GM13976 (cell line): ENCODE measurements at regions not wholly inside any gene's neighbourhood (a gene's known extent, or its start where the extent isn't known, plus 50 kb on each side); places are given as distances from the start of the nearest gene placed in this dataset.

Experiments used
- DNase-seq: peaks from one replicate; pipeline ENCODE4 v3.0.0; 2012; ENCODE audit warnings: low spot score
- CTCF ChIP-seq: IDR thresholded peaks from 2 replicates; pipeline ENCODE4 v1.5.1; 2012; ENCODE audit warnings: borderline replicate concordance, mild to moderate bottlenecking; ENCODE audit not compliant: insufficient read depth; ENCODE audit errors: extremely low read depth, missing control alignments, control extremely low read depth
- in situ Hi-C: fragments of 300-500 bp; cut with MboI; formaldehyde crosslinking; loops from one replicate; pipeline ENCODE4 v1.12.0; 2022; ENCODE audit warnings: low sequenced_read_pairs, mixed read lengths, inconsistent platforms; ENCODE audit not compliant: unreplicated experiment

GRCh38 chr19:30908262-30908771, 440.9 kb downstream of the TSHZ3 start:
- TF ChIP-seq CTCF = no peak
- in situ Hi-C loops = no loop called here
- DNase-seq = no peak

- in situ Hi-C loops = no loop called here
- DNase-seq = no peak
- TF ChIP-seq CTCF = no peak
Measured at GRCh38 chr19:30906871-30907270, 442.4 kb downstream of the TSHZ3 start.

- TF ChIP-seq CTCF = no peak
- in situ Hi-C loops = no loop called here
- DNase-seq = no peak
Measured at GRCh38 chr19:30900051-30900450, 449.2 kb downstream of the TSHZ3 start.

- no peak for TF ChIP-seq CTCF
- in situ Hi-C loops = no loop called here
- DNase-seq = no peak
Measured at GRCh38 chr19:30898353-30899103, 450.7 kb downstream of the TSHZ3 start.

GRCh38 chr19:30897553-30897952, 451.7 kb downstream of the TSHZ3 start:
- no peak for DNase-seq
- in situ Hi-C loops = no loop called here
- no peak for TF ChIP-seq CTCF

- DNase-seq = no peak
- TF ChIP-seq CTCF = no peak
- in situ Hi-C loops = no loop called here
Measured at GRCh38 chr19:30897034-30897433, 452.2 kb downstream of the TSHZ3 start.

- in situ Hi-C loops = no loop called here
- no peak for DNase-seq
Measured at GRCh38 chr19:30896554-30896953, 452.7 kb downstream of the TSHZ3 start.

More at GRCh38 chr19:30896554-30896953, 452.7 kb downstream of the TSHZ3 start:
- TF ChIP-seq CTCF = no peak
